GM19324 (cell line): ENCODE measurements at regions not wholly inside any gene's neighbourhood (a gene's known extent, or its start where the extent isn't known, plus 50 kb on each side); places are given as distances from the start of the nearest gene placed in this dataset.

ENCODE experiments used
- ATAC-seq: cut with Tn5 transposase; IDR thresholded peaks from one replicate; pipeline ENCODE4 v1.9.1; 2021; ENCODE audit warnings: mild to moderate bottlenecking, moderate library complexity; ENCODE audit not compliant: unreplicated experiment, low FRiP score

GRCh38 chr1:55384637-55385036 lies 169.5 kb upstream of the USP24 start:
- no peak for ATAC-seq

- no peak for ATAC-seq
Observed at GRCh38 chr1:55382806-55383305, 167.7 kb upstream of the USP24 start.

GRCh38 chr1:55381983-55382382 lies 166.8 kb upstream of the USP24 start:
- ATAC-seq: no peak

GRCh38 chr1:55381491-55381890 lies 166.3 kb upstream of the USP24 start:
- no peak for ATAC-seq

GRCh38 chr1:55380355-55380970 lies 165.3 kb upstream of the USP24 start:
- no peak for ATAC-seq

- no peak for ATAC-seq
Observed at GRCh38 chr1:55378582-55378981, 163.4 kb upstream of the USP24 start.

- no peak for ATAC-seq
Observed at GRCh38 chr1:55376897-55377296, 161.7 kb upstream of the USP24 start.

- ATAC-seq: no peak
Observed at GRCh38 chr1:55375617-55376258, 160.6 kb upstream of the USP24 start.

GRCh38 chr1:55374801-55375616 lies 159.8 kb upstream of the USP24 start:
- no peak for ATAC-seq

- no peak for ATAC-seq
Observed at GRCh38 chr1:55374216-55374615, 159.1 kb upstream of the USP24 start.

- ATAC-seq: no peak
Observed at GRCh38 chr1:55369474-55369873, 154.3 kb upstream of the USP24 start.

GRCh38 chr1:55368698-55369097 lies 153.5 kb upstream of the USP24 start:
- no peak for ATAC-seq

GRCh38 chr1:55367273-55367672 lies 152.1 kb upstream of the USP24 start:
- ATAC-seq: no peak

- ATAC-seq: no peak
Observed at GRCh38 chr1:55364216-55364615, 149.1 kb upstream of the USP24 start.

GRCh38 chr1:55363268-55363667 lies 148.1 kb upstream of the USP24 start:
- ATAC-seq: no peak

- no peak for ATAC-seq
Observed at GRCh38 chr1:55362558-55362957, 147.4 kb upstream of the USP24 start.

- ATAC-seq: no peak
Observed at GRCh38 chr1:55359611-55360010, 144.4 kb upstream of the USP24 start.

- no peak for ATAC-seq
Observed at GRCh38 chr1:55358581-55358980, 143.4 kb upstream of the USP24 start.

- no peak for ATAC-seq
Observed at GRCh38 chr1:55355549-55355948, 140.4 kb upstream of the USP24 start.

GRCh38 chr1:55353707-55354620 lies 138.8 kb upstream of the USP24 start:
- no peak for ATAC-seq

- ATAC-seq: no peak
Observed at GRCh38 chr1:55352811-55353180, 137.6 kb upstream of the USP24 start.
